ENCODE measurements at regions not wholly inside any gene's neighbourhood (a gene's known extent, or its start where the extent isn't known, plus 50 kb on each side); places are given as distances from the start of the nearest gene placed in this dataset.

GRCh38 chr12:13812168-13812567 is 169.2 kb downstream of the GRIN2B start:
- DNase-seq = no peak
- Histone ChIP-seq H3K9me3 (ENCODE audit: low read length) (no peaks in the 10 kb centered on the region), H3K79me2 (ENCODE audit: low read length) (no peaks in the 10 kb centered on the region), H4K20me1 (ENCODE audit: low read length) (no peaks in the 10 kb centered on the region), H3K9me2 (replicated peaks; ENCODE audit: low read length) (no peaks in the 10 kb centered on the region), H3K27me3 (ENCODE audit: low read length) (peaks cover 12% of the 10 kb centered on the region; the same call in 1 of the 2 replicates), H3K4me3 (ENCODE audit: low read length) (no peak overlapping the region), H3K27ac (ENCODE audit: low read length) (no peak overlapping the region), H3F3A (ENCODE audit: low read length, unreplicated experiment) (no peaks in the 10 kb centered on the region), H2AFZ (ENCODE audit: low read length) (no peak overlapping the region), H3K4me1 (ENCODE audit: insufficient read depth, low read length) (no peaks in the 10 kb centered on the region), H3K4me2 (ENCODE audit: low read length) (no peak overlapping the region), H3K36me3 (ENCODE audit: low read depth, low read length) (no peaks in the 10 kb centered on the region), H3K9ac (ENCODE audit: low read length) (no peak overlapping the region)
- ChIA-PET CTCF (no interaction called here), POLR2A (ENCODE audit: unreplicated experiment) (no interaction called here)
- TF ChIP-seq EZH2phosphoT487 (IDR thresholded peaks at IDR 0.05; ENCODE audit: borderline replicate concordance, low read length) (no peak), CTCF (conservative IDR thresholded peaks at IDR 0.05; ENCODE audit: low read depth, low read length) (no peak), EZH2 (IDR thresholded peaks at IDR 0.05; ENCODE audit: low read length, unreplicated experiment) (no peak)
- intact Hi-C loops (cut with micrococcal nuclease) = no loop called here
- no TSS peak for BruUV-seq (replicated peaks)
- ATAC-seq = no peak

GRCh38 chr12:13811061-13811460 is 170.3 kb downstream of the GRIN2B start:
- Histone ChIP-seq H2AFZ (ENCODE audit: low read length) (no peak overlapping the region), H3K27ac (ENCODE audit: low read length) (no peak overlapping the region), H3K4me3 (ENCODE audit: low read length) (no peak overlapping the region), H3K9me3 (ENCODE audit: low read length) (no peaks in the 10 kb centered on the region), H4K20me1 (ENCODE audit: low read length) (no peaks in the 10 kb centered on the region), H3K9ac (ENCODE audit: low read length) (no peak overlapping the region), H3K9me2 (replicated peaks; ENCODE audit: low read length) (no peaks in the 10 kb centered on the region), H3K36me3 (ENCODE audit: low read depth, low read length) (no peaks in the 10 kb centered on the region), H3K4me2 (ENCODE audit: low read length) (no peak overlapping the region), H3K27me3 (ENCODE audit: low read length) (peaks cover 12% of the 10 kb centered on the region; the same call in 1 of the 2 replicates), H3F3A (ENCODE audit: low read length, unreplicated experiment) (no peaks in the 10 kb centered on the region), H3K4me1 (ENCODE audit: insufficient read depth, low read length) (no peaks in the 10 kb centered on the region), H3K79me2 (ENCODE audit: low read length) (no peaks in the 10 kb centered on the region)
- ATAC-seq = no peak
- TF ChIP-seq EZH2phosphoT487 (IDR thresholded peaks at IDR 0.05; ENCODE audit: borderline replicate concordance, low read length) (no peak), CTCF (conservative IDR thresholded peaks at IDR 0.05; ENCODE audit: low read depth, low read length) (no peak), EZH2 (IDR thresholded peaks at IDR 0.05; ENCODE audit: low read length, unreplicated experiment) (no peak)
- DNase-seq = peak; percentile 16
- intact Hi-C loops (cut with micrococcal nuclease) = no loop called here
- ChIA-PET CTCF (no interaction called here), POLR2A (ENCODE audit: unreplicated experiment) (no interaction called here)
- no TSS peak for BruUV-seq (replicated peaks)

GRCh38 chr12:13805041-13805440 is 176.4 kb downstream of the GRIN2B start:
- ChIA-PET CTCF (no interaction called here), POLR2A (ENCODE audit: unreplicated experiment) (no interaction called here)
- no peak overlapping the region for H3K4me3 ChIP-seq (ENCODE audit: low read length)

More at GRCh38 chr12:13805041-13805440, 176.4 kb downstream of the GRIN2B start:
- intact Hi-C loops (cut with micrococcal nuclease) = no loop called here
- ATAC-seq = no peak
- H3K27ac ChIP-seq (ENCODE audit: low read length) = no peak overlapping the region
- H3K4me2 ChIP-seq (ENCODE audit: low read length) = no peak overlapping the region
- H3K27me3 ChIP-seq (ENCODE audit: low read length) = no peaks in the 10 kb centered on the region; the same call in 1 of the 2 replicates
- TF ChIP-seq EZH2 (IDR thresholded peaks at IDR 0.05; ENCODE audit: low read length, unreplicated experiment) (no peak), CTCF (conservative IDR thresholded peaks at IDR 0.05; ENCODE audit: low read depth, low read length) (no peak), EZH2phosphoT487 (IDR thresholded peaks at IDR 0.05; ENCODE audit: borderline replicate concordance, low read length) (no peak)
- no peaks in the 10 kb centered on the region for H3K36me3 ChIP-seq (ENCODE audit: low read depth, low read length)
- no peaks in the 10 kb centered on the region for H3K9me3 ChIP-seq (ENCODE audit: low read length)
- no peaks in the 10 kb centered on the region for H4K20me1 ChIP-seq (ENCODE audit: low read length)
- no peak overlapping the region for H3K9ac ChIP-seq (ENCODE audit: low read length)
- no peaks in the 10 kb centered on the region for H3K9me2 ChIP-seq (replicated peaks; ENCODE audit: low read length)
- no TSS peak for BruUV-seq (replicated peaks)
- no peaks in the 10 kb centered on the region for H3K4me1 ChIP-seq (ENCODE audit: insufficient read depth, low read length)
- H3K79me2 ChIP-seq (ENCODE audit: low read length) = no peaks in the 10 kb centered on the region
- H2AFZ ChIP-seq (ENCODE audit: low read length) = no peak overlapping the region
- H3F3A ChIP-seq (ENCODE audit: low read length, unreplicated experiment) = no peaks in the 10 kb centered on the region
- no peak for DNase-seq
